ENCODE measurements at regions not wholly inside any gene's neighbourhood (a gene's known extent, or its start where the extent isn't known, plus 50 kb on each side); places are given as distances from the start of the nearest gene placed in this dataset.
A peak's percentile ranks its signal among the peaks of the same experiment; 100 is the strongest.

- H3K4me1 ChIP-seq (ENCODE audit: control insufficient read depth in 2 of 3, insufficient read depth in 2 of 3, low read depth in 1 of 3, low read length in 3 of 3) = no peaks in the 10 kb centered on the region
- FAIRE-seq (no peak), DNase-seq (no peak)
- intact Hi-C loops (cut with DNase I) = no loop called here
- no peak overlapping the region for H3K4me3 ChIP-seq (ENCODE audit: low read length in 3 of 3)
- H3K9me3 ChIP-seq (ENCODE audit: control insufficient read depth in 2 of 3, insufficient read depth in 1 of 3, low read length in 3 of 3) = no peaks in the 10 kb centered on the region
- no peak for TF ChIP-seq CTCF (IDR thresholded peaks at IDR 0.05; ENCODE audit: borderline replicate concordance, extremely low read depth, insufficient read depth)
- H3K27me3 ChIP-seq (ENCODE audit: control insufficient read depth, insufficient read depth, low read length) = no peaks in the 10 kb centered on the region
- no peak overlapping the region for H3K27ac ChIP-seq (ENCODE audit: low read depth in 2 of 2, low read length in 2 of 2)
- no peak overlapping the region for H3K9ac ChIP-seq (ENCODE audit: low read length in 3 of 3)
- H3K36me3 ChIP-seq (ENCODE audit: control insufficient read depth in 2 of 3, insufficient read depth in 3 of 3, low read length in 3 of 3) = no peaks in the 10 kb centered on the region
These were observed 187.9 kb downstream of the TENT5A start for GRCh38 chr6:81564470-81565068.

GRCh38 chr6:81562169-81562568 is 190.3 kb downstream of the TENT5A start:
- H3K9ac ChIP-seq (ENCODE audit: low read length in 3 of 3) = no peak overlapping the region

GRCh38 chr6:81561731-81562130 is 190.8 kb downstream of the TENT5A start:
- intact Hi-C loops (cut with DNase I) = no loop called here
- TF ChIP-seq CTCF (IDR thresholded peaks at IDR 0.05; ENCODE audit: borderline replicate concordance, extremely low read depth, insufficient read depth) = no peak
- Histone ChIP-seq H3K4me3 (ENCODE audit: low read length in 3 of 3) (no peak overlapping the region), H3K4me1 (ENCODE audit: control insufficient read depth in 2 of 3, insufficient read depth in 2 of 3, low read depth in 1 of 3, low read length in 3 of 3) (no peaks in the 10 kb centered on the region), H3K9me3 (ENCODE audit: control insufficient read depth in 2 of 3, insufficient read depth in 1 of 3, low read length in 3 of 3) (no peaks in the 10 kb centered on the region), H3K36me3 (ENCODE audit: control insufficient read depth in 2 of 3, insufficient read depth in 3 of 3, low read length in 3 of 3) (no peaks in the 10 kb centered on the region), H3K27ac (ENCODE audit: low read depth in 2 of 2, low read length in 2 of 2) (no peak overlapping the region), H3K9ac (ENCODE audit: low read length in 3 of 3) (no peak overlapping the region), H3K27me3 (ENCODE audit: control insufficient read depth, insufficient read depth, low read length) (no peaks in the 10 kb centered on the region)
- DNase-seq (no peak), FAIRE-seq (no peak)

More at GRCh38 chr6:81562169-81562568, 190.3 kb downstream of the TENT5A start:
- Histone ChIP-seq H3K27me3 (ENCODE audit: control insufficient read depth, insufficient read depth, low read length) (no peaks in the 10 kb centered on the region), H3K36me3 (ENCODE audit: control insufficient read depth in 2 of 3, insufficient read depth in 3 of 3, low read length in 3 of 3) (no peaks in the 10 kb centered on the region), H3K9me3 (ENCODE audit: control insufficient read depth in 2 of 3, insufficient read depth in 1 of 3, low read length in 3 of 3) (no peaks in the 10 kb centered on the region), H3K4me1 (ENCODE audit: control insufficient read depth in 2 of 3, insufficient read depth in 2 of 3, low read depth in 1 of 3, low read length in 3 of 3) (no peaks in the 10 kb centered on the region), H3K27ac (ENCODE audit: low read depth in 2 of 2, low read length in 2 of 2) (no peak overlapping the region), H3K4me3 (ENCODE audit: low read length in 3 of 3) (no peak overlapping the region)
- DNase-seq (peak in 1 of 5 donors; percentile 37), FAIRE-seq (peak; percentile 23)
- no peak for TF ChIP-seq CTCF (IDR thresholded peaks at IDR 0.05; ENCODE audit: borderline replicate concordance, extremely low read depth, insufficient read depth)
- intact Hi-C loops (cut with DNase I) = no loop called here

GRCh38 chr6:81561071-81561564 is 191.4 kb downstream of the TENT5A start:
- DNase-seq = no peak
- no peak for TF ChIP-seq CTCF (IDR thresholded peaks at IDR 0.05; ENCODE audit: borderline replicate concordance, extremely low read depth, insufficient read depth)
- H3K27me3 ChIP-seq (ENCODE audit: control insufficient read depth, insufficient read depth, low read length) = no peaks in the 10 kb centered on the region
- H3K4me3 ChIP-seq (ENCODE audit: low read length in 3 of 3) = no peak overlapping the region
- no peaks in the 10 kb centered on the region for H3K36me3 ChIP-seq (ENCODE audit: control insufficient read depth in 2 of 3, insufficient read depth in 3 of 3, low read length in 3 of 3)
- no peak for FAIRE-seq
- H3K27ac ChIP-seq (ENCODE audit: low read depth in 2 of 2, low read length in 2 of 2) = no peak overlapping the region
- no peak overlapping the region for H3K9ac ChIP-seq (ENCODE audit: low read length in 3 of 3)
- no peaks in the 10 kb centered on the region for H3K4me1 ChIP-seq (ENCODE audit: control insufficient read depth in 2 of 3, insufficient read depth in 2 of 3, low read depth in 1 of 3, low read length in 3 of 3)
- H3K9me3 ChIP-seq (ENCODE audit: control insufficient read depth in 2 of 3, insufficient read depth in 1 of 3, low read length in 3 of 3) = no peaks in the 10 kb centered on the region
- intact Hi-C loops (cut with DNase I) = no loop called here

Data from kidney (tissue), 13 donors.